ENCODE measurements at regions not wholly inside any gene's neighbourhood (a gene's known extent, or its start where the extent isn't known, plus 50 kb on each side); places are given as distances from the start of the nearest gene placed in this dataset.

GRCh38 chr13:22662771-22663170, 518.0 kb upstream of the SGCG start:
- Histone ChIP-seq H3K4me3 (ENCODE audit: insufficient read depth, low read depth, low read length) (no peak overlapping the region), H3K36me3 (replicated peaks; ENCODE audit: control insufficient read depth, insufficient read depth, low read length) (no peaks in the 10 kb centered on the region), H3K27me3 (ENCODE audit: control insufficient read depth, insufficient read depth, low read length) (no peaks in the 10 kb centered on the region)
- no peak for DNase-seq

GRCh38 chr13:22665506-22665905, 515.3 kb upstream of the SGCG start:
- H3K4me3 ChIP-seq (ENCODE audit: insufficient read depth, low read depth, low read length), result no peak overlapping the region
- H3K27me3 ChIP-seq (ENCODE audit: control insufficient read depth, insufficient read depth, low read length), result no peaks in the 10 kb centered on the region
- no peak for DNase-seq
- no peaks in the 10 kb centered on the region for H3K36me3 ChIP-seq (replicated peaks; ENCODE audit: control insufficient read depth, insufficient read depth, low read length)

- Histone ChIP-seq H3K4me3 (ENCODE audit: insufficient read depth, low read depth, low read length) (no peak overlapping the region), H3K27me3 (ENCODE audit: control insufficient read depth, insufficient read depth, low read length) (no peaks in the 10 kb centered on the region), H3K36me3 (replicated peaks; ENCODE audit: control insufficient read depth, insufficient read depth, low read length) (no peaks in the 10 kb centered on the region)
- no peak for DNase-seq
These were observed 490.0 kb upstream of the SGCG start for GRCh38 chr13:22690756-22691155.

GRCh38 chr13:22693691-22694090, 487.1 kb upstream of the SGCG start:
- no peaks in the 10 kb centered on the region for H3K36me3 ChIP-seq (replicated peaks; ENCODE audit: control insufficient read depth, insufficient read depth, low read length)
- H3K4me3 ChIP-seq (ENCODE audit: insufficient read depth, low read depth, low read length), result no peak overlapping the region
- DNase-seq, result no peak
- H3K27me3 ChIP-seq (ENCODE audit: control insufficient read depth, insufficient read depth, low read length), result no peaks in the 10 kb centered on the region

- DNase-seq, result no peak
- Histone ChIP-seq H3K4me3 (ENCODE audit: insufficient read depth, low read depth, low read length) (no peak overlapping the region), H3K27me3 (ENCODE audit: control insufficient read depth, insufficient read depth, low read length) (no peaks in the 10 kb centered on the region), H3K36me3 (replicated peaks; ENCODE audit: control insufficient read depth, insufficient read depth, low read length) (no peaks in the 10 kb centered on the region)
These were observed 484.3 kb upstream of the SGCG start for GRCh38 chr13:22696433-22696832.

GRCh38 chr13:22698467-22698866, 482.3 kb upstream of the SGCG start:
- DNase-seq, result no peak
- Histone ChIP-seq H3K27me3 (ENCODE audit: control insufficient read depth, insufficient read depth, low read length) (no peaks in the 10 kb centered on the region), H3K36me3 (replicated peaks; ENCODE audit: control insufficient read depth, insufficient read depth, low read length) (no peaks in the 10 kb centered on the region), H3K4me3 (ENCODE audit: insufficient read depth, low read depth, low read length) (no peak overlapping the region)

- no peaks in the 10 kb centered on the region for H3K36me3 ChIP-seq (replicated peaks; ENCODE audit: control insufficient read depth, insufficient read depth, low read length)
These were observed 480.4 kb upstream of the SGCG start for GRCh38 chr13:22700246-22700887.

GRCh38 chr13:22703601-22704209, 477.1 kb upstream of the SGCG start:
- no peaks in the 10 kb centered on the region for H3K36me3 ChIP-seq (replicated peaks; ENCODE audit: control insufficient read depth, insufficient read depth, low read length)

More at GRCh38 chr13:22700246-22700887, 480.4 kb upstream of the SGCG start:
- no peak for DNase-seq
- H3K4me3 ChIP-seq (ENCODE audit: insufficient read depth, low read depth, low read length), result no peak overlapping the region
- H3K27me3 ChIP-seq (ENCODE audit: control insufficient read depth, insufficient read depth, low read length), result no peaks in the 10 kb centered on the region

GRCh38 chr13:22707946-22708345, 472.8 kb upstream of the SGCG start:
- H3K4me3 ChIP-seq (ENCODE audit: insufficient read depth, low read depth, low read length), result no peak overlapping the region
- DNase-seq, result no peak
- H3K36me3 ChIP-seq (replicated peaks; ENCODE audit: control insufficient read depth, insufficient read depth, low read length), result no peaks in the 10 kb centered on the region
- no peaks in the 10 kb centered on the region for H3K27me3 ChIP-seq (ENCODE audit: control insufficient read depth, insufficient read depth, low read length)

More at GRCh38 chr13:22703601-22704209, 477.1 kb upstream of the SGCG start:
- Histone ChIP-seq H3K27me3 (ENCODE audit: control insufficient read depth, insufficient read depth, low read length) (no peaks in the 10 kb centered on the region), H3K4me3 (ENCODE audit: insufficient read depth, low read depth, low read length) (no peak overlapping the region)
- peak; percentile 19 for DNase-seq

GRCh38 chr13:22717036-22717435, 463.7 kb upstream of the SGCG start:
- Histone ChIP-seq H3K4me3 (ENCODE audit: insufficient read depth, low read depth, low read length) (no peak overlapping the region), H3K27me3 (ENCODE audit: control insufficient read depth, insufficient read depth, low read length) (no peaks in the 10 kb centered on the region), H3K36me3 (replicated peaks; ENCODE audit: control insufficient read depth, insufficient read depth, low read length) (no peaks in the 10 kb centered on the region)
- peak; percentile 24 for DNase-seq

- no peak overlapping the region for H3K4me3 ChIP-seq (ENCODE audit: insufficient read depth, low read depth, low read length)
- no peak for DNase-seq
- no peaks in the 10 kb centered on the region for H3K27me3 ChIP-seq (ENCODE audit: control insufficient read depth, insufficient read depth, low read length)
- no peaks in the 10 kb centered on the region for H3K36me3 ChIP-seq (replicated peaks; ENCODE audit: control insufficient read depth, insufficient read depth, low read length)
These were observed 454.1 kb upstream of the SGCG start for GRCh38 chr13:22726726-22727125.

GRCh38 chr13:22735011-22735995, 445.5 kb upstream of the SGCG start:
- Histone ChIP-seq H3K4me3 (ENCODE audit: insufficient read depth, low read depth, low read length) (no peak overlapping the region), H3K27me3 (ENCODE audit: control insufficient read depth, insufficient read depth, low read length) (no peaks in the 10 kb centered on the region; the same call in 1 of the 2 replicates), H3K36me3 (replicated peaks; ENCODE audit: control insufficient read depth, insufficient read depth, low read length) (no peaks in the 10 kb centered on the region)
- DNase-seq, result peak; percentile 33

- DNase-seq, result peak; percentile 19
- no peak overlapping the region; the same call in 1 of the 2 replicates for H3K4me3 ChIP-seq (ENCODE audit: insufficient read depth, low read depth, low read length)
- no peaks in the 10 kb centered on the region for H3K36me3 ChIP-seq (replicated peaks; ENCODE audit: control insufficient read depth, insufficient read depth, low read length)
- H3K27me3 ChIP-seq (ENCODE audit: control insufficient read depth, insufficient read depth, low read length), result no peaks in the 10 kb centered on the region; the same call in 1 of the 2 replicates
These were observed 444.6 kb upstream of the SGCG start for GRCh38 chr13:22736084-22736767.

GRCh38 chr13:22736768-22737092, 444.0 kb upstream of the SGCG start:
- no peak for DNase-seq
- no peaks in the 10 kb centered on the region; the same call in 1 of the 2 replicates for H3K27me3 ChIP-seq (ENCODE audit: control insufficient read depth, insufficient read depth, low read length)
- no peaks in the 10 kb centered on the region for H3K36me3 ChIP-seq (replicated peaks; ENCODE audit: control insufficient read depth, insufficient read depth, low read length)
- H3K4me3 ChIP-seq (ENCODE audit: insufficient read depth, low read depth, low read length), result no peak overlapping the region
